ENCODE measurements at regions not wholly inside any gene's neighbourhood (a gene's known extent, or its start where the extent isn't known, plus 50 kb on each side); places are given as distances from the start of the nearest gene placed in this dataset.

DNA sequence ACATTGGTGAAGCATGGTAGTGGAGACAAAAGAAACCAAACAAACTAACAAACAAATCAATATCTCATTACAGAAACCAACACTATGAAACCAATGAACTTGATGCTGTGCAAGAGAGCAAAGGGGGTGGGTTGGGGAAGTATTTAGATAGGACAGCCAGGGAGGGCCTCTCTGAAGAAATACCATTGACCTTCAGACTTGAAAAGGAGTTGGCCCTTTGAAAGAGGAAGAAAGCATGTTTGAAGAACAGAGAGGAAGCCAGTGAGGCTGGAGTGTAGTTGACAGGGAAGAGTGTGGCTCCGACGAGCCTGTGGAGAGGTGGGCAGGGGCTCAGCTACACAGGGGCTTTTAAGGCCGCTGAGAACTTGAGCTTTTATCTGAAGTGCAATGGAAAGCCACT, 151.0 kb upstream of the GATA6 start:
- H3K36me3 ChIP-seq: no peaks in the 10 kb centered on the region
- intact Hi-C loops (cut with DNase I): no loop called here
- WGBS, 2 donors: 47 to 51% methylated on average over 3 of the region's 3 CpGs

DNA sequence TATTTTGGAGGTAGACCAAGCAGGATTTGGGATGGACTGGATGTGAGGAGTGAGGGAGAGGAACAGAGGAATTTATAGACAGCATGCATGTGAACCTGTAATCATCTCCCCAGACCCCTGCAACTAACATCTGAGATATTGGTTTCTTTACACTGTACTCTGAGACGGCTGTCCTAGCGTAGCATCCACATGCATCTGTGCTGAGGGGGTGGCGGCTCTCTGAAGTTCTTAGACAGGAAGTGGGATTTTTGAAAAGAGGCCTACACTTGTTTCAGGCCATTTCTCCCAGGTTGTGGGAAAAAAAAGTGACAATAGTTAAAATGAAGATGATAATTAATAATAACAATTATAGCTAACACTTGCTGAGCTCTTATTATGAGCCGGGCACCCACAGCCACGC, 150.2 kb upstream of the GATA6 start:
- H3K9me3 ChIP-seq: no peaks in the 10 kb centered on the region
- H3K36me3 ChIP-seq: no peaks in the 10 kb centered on the region
- no peak overlapping the region for H3K27ac ChIP-seq
- H3K27me3 ChIP-seq: no peaks in the 10 kb centered on the region
- WGBS, 2 donors: 88 to 90% methylated on average over 5 of the region's 5 CpGs
- no peak overlapping the region for H3K4me3 ChIP-seq (replicated peaks in 1 of 3)
- TF ChIP-seq, protein P1, sequence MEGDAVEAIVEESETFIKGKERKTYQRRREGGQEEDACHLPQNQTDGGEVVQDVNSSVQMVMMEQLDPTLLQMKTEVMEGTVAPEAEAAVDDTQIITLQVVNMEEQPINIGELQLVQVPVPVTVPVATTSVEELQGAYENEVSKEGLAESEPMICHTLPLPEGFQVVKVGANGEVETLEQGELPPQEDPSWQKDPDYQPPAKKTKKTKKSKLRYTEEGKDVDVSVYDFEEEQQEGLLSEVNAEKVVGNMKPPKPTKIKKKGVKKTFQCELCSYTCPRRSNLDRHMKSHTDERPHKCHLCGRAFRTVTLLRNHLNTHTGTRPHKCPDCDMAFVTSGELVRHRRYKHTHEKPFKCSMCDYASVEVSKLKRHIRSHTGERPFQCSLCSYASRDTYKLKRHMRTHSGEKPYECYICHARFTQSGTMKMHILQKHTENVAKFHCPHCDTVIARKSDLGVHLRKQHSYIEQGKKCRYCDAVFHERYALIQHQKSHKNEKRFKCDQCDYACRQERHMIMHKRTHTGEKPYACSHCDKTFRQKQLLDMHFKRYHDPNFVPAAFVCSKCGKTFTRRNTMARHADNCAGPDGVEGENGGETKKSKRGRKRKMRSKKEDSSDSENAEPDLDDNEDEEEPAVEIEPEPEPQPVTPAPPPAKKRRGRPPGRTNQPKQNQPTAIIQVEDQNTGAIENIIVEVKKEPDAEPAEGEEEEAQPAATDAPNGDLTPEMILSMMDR (IDR thresholded peaks at IDR 0.05): no peak
- TF ChIP-seq POLR2A (IDR thresholded peaks at IDR 0.05): no peak
- intact Hi-C loops (cut with DNase I): no loop called here
- no peaks in the 10 kb centered on the region for H3K4me1 ChIP-seq
- no peak for DNase-seq

More for the DNA sequence above, 151.0 kb upstream of the GATA6 start:
- TF ChIP-seq POLR2A (IDR thresholded peaks at IDR 0.05): no peak
- TF ChIP-seq, protein P1 (IDR thresholded peaks at IDR 0.05): no peak
- no peak overlapping the region for H3K4me3 ChIP-seq (replicated peaks in 1 of 3)
- H3K27me3 ChIP-seq: no peaks in the 10 kb centered on the region
- no peaks in the 10 kb centered on the region for H3K4me1 ChIP-seq
- H3K9me3 ChIP-seq: no peaks in the 10 kb centered on the region
- no peak overlapping the region for H3K27ac ChIP-seq
- DNase-seq: no peak

DNA sequence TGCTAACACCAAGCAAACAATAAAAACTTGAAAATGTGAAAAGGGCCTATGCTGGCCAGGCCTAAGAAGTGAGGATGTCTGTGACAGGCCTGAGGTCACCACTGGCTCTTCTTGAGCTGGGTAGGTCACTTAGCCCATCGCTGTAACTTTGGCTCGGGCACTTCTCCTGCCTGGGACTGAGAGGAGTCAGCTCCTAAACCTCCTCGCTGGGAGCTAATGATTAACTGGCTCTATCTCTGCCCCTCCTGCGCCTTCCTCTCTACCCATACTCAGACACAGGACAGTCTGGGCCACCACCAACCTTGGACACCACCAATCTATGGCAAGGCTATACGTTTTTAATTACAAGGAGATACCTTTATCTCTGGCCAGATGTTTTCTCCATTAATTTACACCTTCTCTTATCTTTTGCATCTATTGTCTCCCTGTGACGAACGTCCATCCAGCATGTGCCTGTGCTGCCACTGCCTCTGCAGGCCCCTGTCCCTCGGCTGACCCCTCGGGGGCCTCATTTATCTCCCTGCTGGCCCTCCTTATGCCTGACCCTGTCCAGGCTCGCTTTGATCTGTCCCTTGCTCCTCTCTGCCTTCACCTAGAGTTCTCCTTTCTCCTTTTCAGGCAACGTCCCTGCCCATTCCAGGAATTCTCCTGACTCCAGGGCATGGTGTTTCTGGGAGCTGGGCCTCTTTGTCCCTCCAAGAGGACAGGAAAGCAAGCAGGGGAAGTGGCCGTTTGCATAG, 149.1 kb upstream of the GATA6 start:
- no peak for TF ChIP-seq POLR2A (IDR thresholded peaks at IDR 0.05)
- Histone ChIP-seq H3K27me3 (no peaks in the 10 kb centered on the region), H3K4me1 (no peaks in the 10 kb centered on the region), H3K4me3 (replicated peaks in 1 of 3) (no peak overlapping the region), H3K27ac (no peak overlapping the region), H3K36me3 (no peaks in the 10 kb centered on the region), H3K9me3 (no peaks in the 10 kb centered on the region)
- WGBS, 2 donors: 87 to 89% methylated on average over 12 of the region's 12 CpGs
- intact Hi-C loops (cut with DNase I): no loop called here
- no peak for DNase-seq

DNA sequence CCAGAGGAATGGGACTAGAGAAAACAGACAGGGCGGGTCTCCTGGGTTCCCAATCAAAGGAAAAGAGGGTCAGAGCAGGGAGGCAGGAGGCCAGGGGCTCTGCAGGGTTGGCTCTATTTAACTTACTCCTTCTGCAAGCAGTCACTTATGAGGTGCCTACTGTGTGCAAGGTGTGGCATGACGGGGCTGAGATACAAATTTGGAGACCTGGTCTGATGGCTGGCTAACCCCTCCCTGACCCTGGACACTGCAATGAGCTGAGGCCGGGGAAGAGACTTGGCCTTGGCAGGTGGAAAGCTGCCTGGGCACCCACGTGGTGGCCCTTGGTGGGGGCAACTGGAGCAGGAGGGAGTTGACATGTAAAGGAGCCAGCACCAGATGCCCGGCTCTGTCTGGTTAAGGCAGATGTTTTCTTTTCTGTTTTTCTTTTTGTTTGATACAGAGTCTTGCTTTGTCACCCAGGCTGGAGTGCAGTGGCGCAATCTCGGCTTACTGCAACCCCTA, 148.5 kb upstream of the GATA6 start:
- H3K4me3 ChIP-seq (replicated peaks in 1 of 3): no peak overlapping the region
- H3K36me3 ChIP-seq: no peaks in the 10 kb centered on the region
- DNase-seq: no peak
- intact Hi-C loops (cut with DNase I): no loop called here
- no peaks in the 10 kb centered on the region for H3K9me3 ChIP-seq
- no peaks in the 10 kb centered on the region for H3K27me3 ChIP-seq
- TF ChIP-seq POLR2A (IDR thresholded peaks at IDR 0.05): no peak
- TF ChIP-seq, protein P1 (IDR thresholded peaks at IDR 0.05): no peak
- no peak overlapping the region for H3K27ac ChIP-seq
- WGBS, 2 donors: 83 to 95% methylated on average over 6 to 7 of the region's 7 CpGs
- H3K4me1 ChIP-seq: no peaks in the 10 kb centered on the region

DNA sequence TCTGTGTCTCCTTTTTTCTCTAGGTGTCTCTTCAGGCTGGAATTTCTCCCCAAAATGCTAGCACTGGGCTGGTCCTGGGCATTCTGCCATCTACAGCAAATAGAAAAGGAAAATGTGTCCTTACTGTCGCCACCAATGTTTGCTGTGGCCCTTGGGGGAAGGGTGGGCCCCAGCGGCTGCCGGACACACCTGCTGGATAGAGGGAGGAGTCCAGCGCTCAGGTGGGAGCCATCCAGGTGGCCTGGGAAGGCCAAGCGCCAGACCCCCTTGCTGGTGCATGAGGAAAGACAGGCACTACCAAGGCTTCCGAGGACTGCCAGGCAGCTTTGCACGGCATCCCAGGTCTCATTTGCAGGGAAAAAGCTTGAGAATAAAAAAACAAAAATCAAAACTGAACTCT, 147.7 kb upstream of the GATA6 start:
- intact Hi-C loops (cut with DNase I): no loop called here

More for the DNA sequence above, 147.7 kb upstream of the GATA6 start:
- Histone ChIP-seq H3K27ac (no peak overlapping the region), H3K36me3 (no peaks in the 10 kb centered on the region), H3K9me3 (no peaks in the 10 kb centered on the region), H3K27me3 (no peaks in the 10 kb centered on the region), H3K4me3 (replicated peaks in 1 of 3) (no peak overlapping the region), H3K4me1 (no peaks in the 10 kb centered on the region)
- TF ChIP-seq, protein P1 (IDR thresholded peaks at IDR 0.05): no peak
- TF ChIP-seq POLR2A (IDR thresholded peaks at IDR 0.05): no peak
- DNase-seq: no peak
- 82 to 90% methylated on average over 7 of the region's 7 CpGs for WGBS, 2 donors

Data from thyroid gland (tissue), 4 donors.